ENCODE measurements at regions not wholly inside any gene's neighbourhood (a gene's known extent, or its start where the extent isn't known, plus 50 kb on each side); places are given as distances from the start of the nearest gene placed in this dataset.
A peak's percentile ranks its signal among the peaks of the same experiment; 100 is the strongest.

DNA sequence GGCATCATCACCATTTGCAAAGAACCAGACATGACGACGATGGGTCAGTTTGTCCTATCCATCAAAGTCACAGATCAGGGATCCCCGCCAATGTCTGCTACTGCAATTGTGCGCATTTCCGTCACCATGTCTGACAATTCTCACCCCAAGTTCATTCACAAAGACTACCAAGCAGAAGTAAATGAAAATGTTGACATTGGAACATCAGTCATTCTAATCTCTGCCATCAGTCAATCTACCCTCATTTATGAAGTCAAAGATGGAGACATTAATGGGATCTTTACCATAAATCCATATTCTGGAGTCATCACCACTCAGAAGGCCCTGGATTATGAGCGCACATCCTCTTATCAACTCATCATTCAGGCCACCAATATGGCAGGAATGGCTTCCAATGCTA lies 171.6 kb upstream of the MTNR1B start:
- no peak for DNase-seq

DNA sequence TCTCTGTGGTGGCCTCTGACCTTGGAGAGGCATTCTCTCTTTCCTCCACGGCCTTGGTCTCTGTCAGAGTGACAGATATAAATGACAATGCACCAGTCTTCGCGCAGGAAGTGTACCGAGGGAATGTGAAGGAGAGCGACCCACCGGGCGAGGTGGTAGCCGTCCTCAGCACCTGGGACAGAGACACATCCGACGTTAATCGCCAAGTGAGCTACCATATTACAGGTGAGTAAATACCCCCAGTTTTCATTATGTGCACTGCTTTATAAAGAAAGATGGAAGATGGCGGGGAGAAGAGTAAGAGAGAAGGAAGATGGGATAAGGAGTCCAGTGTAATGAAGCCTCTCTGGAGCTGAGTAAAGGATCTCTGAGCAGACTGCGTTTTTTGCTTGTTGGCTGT lies 167.8 kb upstream of the MTNR1B start:
- DNase-seq: no peak

DNA sequence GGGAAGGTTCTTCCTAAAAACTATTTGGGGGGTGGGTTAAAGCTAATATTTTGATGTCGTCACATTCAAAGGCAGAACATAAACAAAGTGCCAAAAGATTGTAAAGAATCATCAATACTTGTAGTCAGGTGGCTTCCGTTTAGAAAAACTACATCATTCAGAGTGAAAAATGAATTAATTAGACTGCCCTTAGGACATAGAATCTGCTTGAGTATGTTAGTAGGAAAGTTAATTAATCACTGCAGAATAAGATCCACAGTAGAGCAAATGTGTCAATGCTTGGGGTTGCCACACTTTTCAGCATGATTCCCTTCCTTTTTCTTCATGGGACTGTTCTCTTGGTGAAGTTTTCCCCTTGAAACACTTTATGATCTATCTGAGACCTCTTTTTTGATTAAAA lies 166.8 kb upstream of the MTNR1B start:
- no peak for DNase-seq

DNA sequence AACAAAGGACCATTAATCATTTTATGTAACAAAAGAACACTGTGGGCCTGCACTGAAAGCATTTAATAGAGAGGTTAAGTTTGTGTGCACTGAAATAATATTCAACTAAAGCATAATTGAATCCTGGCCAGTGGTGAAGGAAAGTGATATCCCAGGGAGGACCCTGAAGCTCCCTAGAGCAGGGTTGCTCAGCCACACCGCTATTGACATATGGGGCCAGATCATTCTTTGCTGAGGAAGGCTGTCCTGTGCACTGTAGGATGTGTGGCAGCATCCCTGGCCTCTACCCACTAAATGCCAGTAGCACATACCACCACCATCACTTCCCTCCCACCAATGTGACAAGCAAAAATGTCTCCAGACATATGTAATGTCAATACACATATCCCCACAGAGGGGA lies 166.1 kb upstream of the MTNR1B start:
- no peak for DNase-seq

DNA sequence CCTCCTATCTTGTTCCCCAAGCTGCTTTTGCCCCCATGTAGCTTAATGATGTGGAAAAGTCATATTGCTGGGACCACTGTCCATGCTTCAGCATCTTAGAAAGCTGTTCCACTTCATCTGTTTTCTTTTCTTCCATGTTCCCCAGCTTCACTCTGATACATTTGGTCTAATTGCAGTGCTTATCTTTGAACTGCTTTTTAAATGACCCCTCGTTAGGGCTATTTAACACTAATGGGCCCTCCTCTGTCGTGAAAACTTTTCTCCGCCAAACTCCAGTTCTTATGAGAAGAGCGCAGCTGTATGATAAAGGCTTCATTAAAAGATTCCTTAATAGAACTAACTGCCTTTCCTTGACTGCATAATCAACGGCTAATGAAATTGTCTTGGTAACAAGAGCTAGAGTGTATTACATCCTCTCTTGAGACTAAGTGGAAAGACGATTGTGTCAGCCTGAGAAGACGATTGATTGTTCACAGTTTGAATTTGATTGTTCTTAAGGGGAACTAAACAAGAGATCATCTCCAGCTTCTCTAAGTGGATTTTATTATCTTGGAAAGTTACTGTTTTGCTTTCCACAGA lies 165.0 kb upstream of the MTNR1B start:
- no peak for DNase-seq

DNA sequence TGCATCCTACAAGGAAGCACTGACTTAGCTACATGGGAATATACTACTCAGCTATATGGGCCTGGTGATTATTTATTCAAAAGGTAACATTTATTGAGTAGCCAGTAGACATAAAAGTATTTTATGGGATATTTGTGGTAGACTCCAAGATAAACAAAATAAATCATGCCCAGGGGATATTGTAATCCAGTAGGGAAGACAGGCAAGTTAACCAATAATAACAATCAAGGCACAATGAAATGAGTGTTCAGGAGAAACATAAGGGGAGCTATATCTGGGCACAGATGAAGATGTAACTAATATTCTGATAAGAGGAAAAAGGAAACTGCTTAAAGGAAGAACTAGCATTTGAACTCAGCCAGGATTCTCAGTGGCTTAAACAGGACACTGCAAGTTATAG lies 161.4 kb upstream of the MTNR1B start:
- DNase-seq: no peak

DNA sequence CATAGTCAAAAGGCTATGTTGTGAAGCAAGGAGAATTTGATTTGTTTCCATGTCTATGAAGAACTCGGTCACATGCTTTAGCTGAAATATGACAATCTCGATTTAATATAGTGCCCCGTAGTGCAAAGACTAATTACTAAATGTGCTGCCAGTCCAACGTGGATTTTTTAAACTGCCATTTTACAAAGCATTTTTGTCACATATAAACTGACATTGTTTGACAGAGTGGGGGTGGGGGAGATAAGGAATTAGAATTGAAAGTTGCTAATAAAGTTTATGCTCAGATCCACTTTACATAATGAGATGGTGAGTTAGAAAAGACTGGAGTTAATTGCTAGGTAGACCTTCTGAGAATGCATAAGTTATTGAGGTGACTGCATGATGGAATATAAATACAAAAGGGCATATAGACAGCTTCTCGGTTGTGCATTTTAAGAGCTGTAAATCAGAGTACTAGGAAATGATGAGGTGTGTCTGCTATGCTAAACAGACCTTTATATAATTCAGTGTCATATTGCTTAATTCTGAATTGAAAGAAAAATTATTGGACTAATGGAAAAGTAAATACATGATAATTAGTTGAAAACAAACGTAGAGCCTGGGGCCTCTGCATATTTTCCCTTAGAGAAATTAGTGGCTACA lies 158.9 kb upstream of the MTNR1B start:
- no peak for DNase-seq

DNA sequence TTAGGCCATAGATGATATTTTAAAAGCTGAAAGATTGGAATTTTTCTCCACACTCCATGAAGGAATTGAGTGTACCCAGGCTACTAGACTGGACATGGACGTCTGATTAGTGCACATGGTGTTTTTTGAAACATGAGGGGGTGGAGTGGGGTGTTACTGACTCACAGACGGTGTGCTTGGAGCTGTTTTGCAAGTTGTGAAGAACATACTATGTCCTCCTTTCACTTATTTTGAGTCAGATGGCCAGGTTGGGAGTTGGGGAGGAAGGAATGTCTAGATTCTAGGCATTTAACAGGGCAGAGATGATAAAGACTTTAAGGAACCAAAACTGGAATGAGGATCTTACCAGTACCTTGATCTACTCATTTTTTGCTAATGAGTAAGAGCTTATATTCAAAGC lies 158.1 kb upstream of the MTNR1B start:
- no peak for DNase-seq

DNA sequence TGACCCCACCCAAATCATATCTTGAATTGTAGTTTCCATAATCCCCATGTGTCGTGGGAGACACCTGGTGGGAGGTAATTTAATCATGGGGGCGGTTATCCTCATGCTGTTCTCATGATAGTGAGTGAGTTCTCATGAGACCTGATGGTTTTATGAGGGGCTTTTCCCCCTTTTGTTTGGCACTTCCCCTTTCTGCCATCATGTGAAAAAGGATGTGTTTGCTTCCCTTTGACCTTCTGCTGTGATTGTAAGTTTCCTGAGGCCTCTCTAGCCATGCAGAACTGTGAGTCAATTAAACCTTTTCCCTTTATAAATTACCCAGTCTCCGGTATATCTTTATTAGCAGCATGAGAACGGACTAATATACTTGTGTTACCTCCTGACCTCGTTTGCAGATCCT lies 156.6 kb upstream of the MTNR1B start:
- DNase-seq: no peak

DNA sequence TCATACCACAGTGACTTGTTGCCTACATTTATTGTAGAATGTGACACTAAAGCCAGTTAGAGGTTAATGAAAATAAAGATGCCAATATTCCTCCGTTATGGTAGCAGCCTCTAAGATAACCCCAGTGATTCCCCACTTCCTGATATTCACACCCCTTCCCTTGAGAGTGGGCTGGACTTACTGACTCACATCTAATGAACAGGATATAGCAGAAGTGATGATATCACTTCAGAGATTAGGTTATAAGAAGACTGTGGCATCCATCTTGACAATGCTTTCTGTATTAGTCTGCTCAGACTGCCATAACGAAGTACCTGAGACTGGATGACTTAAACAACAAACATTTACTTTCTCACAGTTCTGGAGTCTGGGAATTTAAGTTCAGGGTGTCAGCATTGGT lies 149.6 kb upstream of the MTNR1B start:
- DNase-seq: no peak

DNA sequence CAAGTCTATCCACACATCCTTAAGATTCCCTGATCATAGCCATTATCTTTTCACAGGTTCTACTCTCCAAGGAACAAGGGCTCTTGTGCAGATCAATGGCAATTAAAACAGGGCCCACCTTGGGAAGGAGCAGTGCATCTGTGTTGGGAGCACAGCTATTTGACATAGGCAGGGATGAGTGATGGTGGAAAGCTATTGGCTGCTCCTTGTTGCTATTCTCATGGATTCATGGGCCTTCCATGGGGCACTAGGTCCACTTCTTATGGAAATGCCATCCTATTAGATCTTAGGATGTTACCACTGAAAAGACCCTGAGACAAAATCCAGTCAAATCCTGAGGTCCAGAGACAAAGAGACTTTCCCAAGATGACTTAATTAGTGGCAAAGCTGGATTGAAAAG lies 148.6 kb upstream of the MTNR1B start:
- DNase-seq: no peak

DNA sequence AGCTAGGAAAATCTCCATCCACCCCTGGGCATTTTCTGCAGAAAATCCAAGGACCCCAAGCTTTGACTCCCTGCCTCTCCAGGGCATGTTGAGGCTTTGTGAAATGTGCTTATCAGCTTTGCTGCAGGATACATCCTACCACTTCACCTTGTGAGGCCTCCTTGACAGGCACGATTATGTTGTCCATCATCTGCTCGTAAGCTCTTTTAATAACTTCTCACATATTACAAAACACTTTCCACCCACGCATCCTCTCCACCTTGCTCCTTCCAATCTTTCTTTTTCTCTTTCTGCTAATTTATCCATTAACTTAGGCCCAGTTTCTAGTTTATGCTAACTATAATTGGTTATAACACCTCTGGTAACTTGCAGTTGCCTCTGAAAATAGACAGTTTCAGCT lies 147.0 kb upstream of the MTNR1B start:
- DNase-seq: no peak

DNA sequence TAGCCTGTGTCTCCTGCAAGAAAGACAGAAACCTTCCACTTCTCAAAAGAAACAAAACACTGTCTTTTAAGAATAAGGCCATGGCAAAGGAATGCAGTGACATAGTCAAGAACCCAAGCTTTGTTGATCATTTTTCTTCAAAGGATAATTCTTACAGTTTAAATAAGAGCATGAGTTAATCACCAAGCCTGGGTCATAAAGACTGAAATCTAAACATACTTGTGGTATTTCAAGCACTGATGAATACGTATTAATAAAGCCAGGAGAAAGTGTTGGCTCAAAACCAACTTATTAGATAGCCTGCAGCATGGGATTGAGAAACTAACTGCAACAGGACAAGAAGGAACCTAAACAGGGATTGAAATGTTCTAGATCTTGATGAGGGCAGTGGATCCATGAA lies 143.3 kb upstream of the MTNR1B start:
- DNase-seq: no peak

DNA sequence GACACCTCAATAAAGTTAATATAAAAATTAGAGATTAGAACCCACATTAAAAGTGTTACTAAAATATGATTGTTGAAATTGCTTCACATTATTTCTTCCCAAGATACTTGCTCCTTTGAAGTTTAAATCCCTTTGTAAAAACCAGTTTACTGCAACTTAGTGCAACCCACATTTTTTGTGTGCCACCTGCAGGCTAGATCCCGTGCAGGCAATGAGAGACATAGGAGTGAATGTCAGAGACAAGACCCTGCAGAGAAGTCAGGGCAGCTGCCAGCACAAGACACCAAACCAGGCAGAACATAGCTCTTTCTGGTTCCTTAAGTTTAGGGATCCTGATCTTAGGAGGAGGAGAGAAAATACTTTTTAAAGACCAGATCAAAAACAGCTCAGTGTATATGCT lies 142.8 kb upstream of the MTNR1B start:
- DNase-seq: no peak

DNA sequence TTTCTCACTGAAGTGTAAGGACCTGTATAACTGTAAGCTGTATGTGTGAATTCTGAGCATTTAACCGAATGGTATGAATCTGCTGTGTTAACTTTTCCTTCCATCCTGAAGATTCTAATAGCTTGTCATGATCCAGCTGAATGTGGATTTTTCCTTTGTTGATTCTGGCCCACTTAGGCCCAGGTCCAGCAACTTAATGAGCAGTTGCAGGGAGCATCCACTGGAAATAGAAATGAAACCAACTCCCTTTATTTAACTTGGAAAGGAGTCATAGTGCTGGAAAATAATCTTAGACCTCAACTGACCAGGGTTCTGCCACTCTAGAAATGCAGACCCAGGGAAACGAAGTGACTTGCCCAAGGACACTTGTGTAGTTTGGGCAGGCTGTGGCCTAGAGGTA lies 142.3 kb upstream of the MTNR1B start:
- DNase-seq: no peak

DNA sequence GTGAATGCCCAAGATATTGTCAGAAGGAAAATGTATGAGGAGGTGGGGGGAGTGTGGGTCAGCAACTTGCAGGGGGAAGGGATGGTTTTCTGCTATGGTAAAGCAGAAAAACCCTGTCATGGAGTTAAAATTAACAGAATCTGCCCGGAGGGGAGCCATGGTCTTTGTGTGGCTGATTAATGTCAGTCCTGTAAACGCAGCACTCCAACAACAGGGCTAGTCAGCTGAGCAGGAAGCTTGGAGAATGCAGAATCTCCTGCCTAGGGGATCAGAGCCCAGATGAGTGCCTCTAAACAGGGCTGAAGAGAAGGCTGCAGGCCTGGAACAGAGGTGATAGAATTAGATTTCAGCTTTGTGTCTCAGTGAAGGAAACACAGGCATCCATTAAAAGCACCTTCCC lies 140.9 kb upstream of the MTNR1B start:
- DNase-seq: peak in 1 of 14 donors; percentile 5

DNA sequence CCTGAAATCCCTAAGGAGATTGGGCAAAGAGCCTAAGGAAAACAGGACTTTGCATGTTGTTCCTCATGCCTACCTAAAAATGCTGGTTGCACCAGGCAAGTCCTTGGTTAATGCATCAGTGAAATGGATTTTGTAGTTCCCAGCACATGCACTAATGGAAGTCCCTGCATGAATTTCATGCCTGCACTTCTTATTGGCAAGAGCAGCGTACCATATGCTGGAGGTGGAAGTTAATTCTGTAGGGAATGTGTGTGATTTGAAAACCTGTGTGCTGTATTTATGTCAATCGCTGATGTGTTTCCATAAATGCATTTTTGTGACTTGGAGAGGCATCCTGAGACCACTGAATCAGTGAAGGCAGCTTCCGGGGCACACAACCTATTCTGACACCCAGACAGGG lies 140.3 kb upstream of the MTNR1B start:
- DNase-seq: peak in 1 of 14 donors; percentile 62

DNA sequence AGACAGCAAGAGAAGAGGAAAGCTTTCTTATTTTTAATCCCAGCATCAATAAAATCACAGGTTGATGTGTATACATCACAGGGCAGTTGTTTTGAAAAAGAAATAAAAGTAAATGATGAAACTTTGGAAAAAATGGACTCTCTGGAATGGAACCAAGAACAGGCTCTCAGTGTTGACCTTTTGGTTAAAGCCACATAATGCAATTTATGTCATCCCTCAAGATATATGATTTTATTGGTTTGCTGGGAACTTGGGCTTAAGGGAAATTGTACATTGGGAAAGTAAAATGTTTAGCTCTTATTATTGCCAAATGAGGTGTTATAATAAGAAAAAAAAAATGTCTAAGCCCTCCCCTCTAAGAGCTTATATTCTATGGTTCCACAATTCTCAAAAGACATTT lies 139.8 kb upstream of the MTNR1B start:
- no peak for DNase-seq

DNA sequence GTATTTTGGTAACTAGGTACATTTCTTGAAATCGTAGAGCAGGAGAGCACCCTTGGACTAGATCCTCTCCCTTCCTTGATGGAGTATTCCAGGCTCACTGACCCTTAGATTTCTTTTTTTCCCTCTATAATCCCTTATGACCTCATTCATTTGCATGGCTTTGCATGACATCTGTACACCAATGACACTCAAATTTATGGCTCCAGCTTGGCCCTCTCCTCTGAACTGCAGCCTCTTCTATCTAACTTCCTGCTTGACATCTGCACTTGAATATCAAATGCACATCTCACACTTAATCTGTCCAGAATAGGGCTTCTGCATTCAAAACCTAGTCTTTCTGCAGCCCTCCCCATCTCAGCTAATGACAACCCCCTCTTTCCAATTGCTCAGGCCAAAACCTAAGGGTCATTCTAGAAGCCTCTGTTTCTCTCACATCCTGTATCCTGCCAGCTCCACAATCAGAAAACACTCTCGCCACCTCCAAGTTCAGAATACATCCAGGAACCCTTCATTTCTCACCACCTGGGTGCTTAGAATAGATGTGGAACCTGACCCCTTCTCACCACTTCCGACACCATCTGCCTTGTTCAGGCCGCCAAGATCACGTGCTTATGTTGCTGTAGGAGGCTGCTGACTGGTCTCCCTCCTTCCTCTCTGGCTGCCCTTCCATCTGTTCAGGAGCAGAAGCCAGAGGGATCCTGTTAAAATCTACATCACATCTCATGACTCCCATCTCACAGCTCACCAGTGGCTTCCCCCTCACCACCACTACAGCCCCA lies 138.9 kb upstream of the MTNR1B start:
- DNase-seq: peak in 3 of 14 donors; percentile 9 to 93 (median 33)

DNA sequence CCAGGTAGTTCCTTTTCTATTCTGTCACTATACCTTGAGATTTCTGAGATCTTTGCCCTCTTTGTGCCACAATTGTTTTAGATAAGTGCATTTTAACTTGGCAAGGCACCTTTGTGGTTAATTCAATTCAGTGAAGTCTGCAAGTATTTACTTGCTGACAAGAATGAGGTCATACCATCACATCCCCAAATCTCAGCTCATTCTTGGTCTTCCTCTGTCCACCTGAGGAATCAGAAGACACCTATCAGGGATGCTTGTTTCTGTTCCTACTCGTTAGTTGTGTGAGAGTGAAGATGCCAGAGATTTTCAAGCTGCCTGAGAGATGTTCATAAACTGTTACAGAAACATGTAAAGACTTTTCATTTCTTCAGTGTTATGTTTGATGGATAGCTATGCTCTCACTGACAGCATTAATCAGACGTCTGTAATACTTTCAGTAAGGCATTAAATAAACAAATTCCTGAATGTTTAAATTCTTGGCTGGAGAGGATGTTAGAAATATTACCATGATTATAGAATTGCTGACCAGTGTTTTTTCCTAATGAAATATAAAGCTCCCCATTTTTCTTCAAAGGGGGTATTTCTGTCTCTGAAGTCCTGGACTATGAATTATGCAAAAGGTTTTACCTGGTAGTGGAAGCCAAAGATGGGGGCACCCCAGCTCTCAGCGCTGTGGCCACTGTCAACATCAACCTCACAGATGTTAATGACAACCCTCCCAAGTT lies 135.0 kb upstream of the MTNR1B start:
- no peak for DNase-seq

DNA sequence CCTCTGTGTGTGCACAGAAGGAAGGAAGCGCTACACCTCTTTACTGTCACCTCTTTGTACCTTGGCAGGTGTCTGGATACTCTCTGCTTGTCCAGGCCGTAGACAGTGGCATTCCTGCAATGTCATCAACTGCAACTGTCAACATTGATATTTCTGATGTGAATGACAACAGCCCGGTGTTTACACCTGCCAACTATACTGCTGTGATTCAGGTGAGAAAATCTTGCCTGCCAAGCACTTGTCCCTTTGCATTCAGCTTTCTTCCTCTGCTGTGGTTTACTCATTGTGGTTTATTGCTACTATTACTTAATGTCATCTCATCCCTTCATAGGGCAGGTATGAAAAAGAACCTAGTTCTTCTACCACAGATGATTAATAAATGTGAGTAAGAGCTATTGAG lies 131.9 kb upstream of the MTNR1B start:
- no peak for DNase-seq

DNA sequence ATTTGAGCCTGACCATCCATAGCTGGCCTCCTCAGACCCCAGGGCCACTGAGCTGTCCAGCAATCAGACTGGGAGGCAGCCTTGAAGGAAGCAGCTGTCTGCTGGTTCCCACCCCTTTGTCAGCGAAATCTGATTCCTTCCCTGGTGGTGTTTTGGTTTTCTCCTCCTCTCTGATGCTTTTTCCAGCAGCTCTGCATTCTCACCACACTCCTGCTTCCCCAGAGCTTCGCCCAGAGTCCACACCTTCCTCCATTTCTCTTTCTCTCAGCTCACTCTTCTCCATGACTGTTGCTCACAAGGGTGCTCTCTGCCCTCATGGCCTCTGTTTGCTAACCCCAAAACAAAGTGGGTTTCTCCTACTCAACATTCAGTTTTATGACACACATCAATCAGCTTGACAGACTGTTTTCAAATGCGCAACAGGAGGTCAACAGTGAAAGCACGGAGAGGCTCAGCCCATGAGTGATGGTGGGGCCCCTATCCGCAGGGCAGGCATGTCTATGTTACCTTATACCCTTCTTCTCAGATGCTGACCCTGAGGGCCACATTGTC lies 130.6 kb upstream of the MTNR1B start:
- no peak for DNase-seq

DNA sequence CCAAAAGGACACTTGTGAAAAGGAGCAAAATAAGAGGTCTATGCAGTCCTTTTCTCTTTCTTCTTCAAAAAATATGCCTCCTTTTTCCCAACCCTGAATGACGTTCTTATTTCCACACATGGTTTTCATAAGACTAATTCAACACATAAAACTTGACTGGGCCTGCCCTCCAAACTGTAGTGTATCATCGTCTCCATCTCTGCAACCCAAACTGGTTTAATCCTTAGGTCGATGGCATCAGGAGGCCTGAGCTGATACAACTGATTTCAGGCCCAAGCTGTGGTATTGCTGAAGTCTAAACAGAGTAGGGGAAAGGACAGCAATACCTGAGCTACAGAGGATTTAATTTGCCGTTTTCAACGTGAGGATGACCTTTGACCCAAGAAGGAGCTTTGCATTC lies 130.0 kb upstream of the MTNR1B start:
- DNase-seq: no peak
